ENCODE measurements at regions not wholly inside any gene's neighbourhood (a gene's known extent, or its start where the extent isn't known, plus 50 kb on each side); places are given as distances from the start of the nearest gene placed in this dataset.

DNA sequence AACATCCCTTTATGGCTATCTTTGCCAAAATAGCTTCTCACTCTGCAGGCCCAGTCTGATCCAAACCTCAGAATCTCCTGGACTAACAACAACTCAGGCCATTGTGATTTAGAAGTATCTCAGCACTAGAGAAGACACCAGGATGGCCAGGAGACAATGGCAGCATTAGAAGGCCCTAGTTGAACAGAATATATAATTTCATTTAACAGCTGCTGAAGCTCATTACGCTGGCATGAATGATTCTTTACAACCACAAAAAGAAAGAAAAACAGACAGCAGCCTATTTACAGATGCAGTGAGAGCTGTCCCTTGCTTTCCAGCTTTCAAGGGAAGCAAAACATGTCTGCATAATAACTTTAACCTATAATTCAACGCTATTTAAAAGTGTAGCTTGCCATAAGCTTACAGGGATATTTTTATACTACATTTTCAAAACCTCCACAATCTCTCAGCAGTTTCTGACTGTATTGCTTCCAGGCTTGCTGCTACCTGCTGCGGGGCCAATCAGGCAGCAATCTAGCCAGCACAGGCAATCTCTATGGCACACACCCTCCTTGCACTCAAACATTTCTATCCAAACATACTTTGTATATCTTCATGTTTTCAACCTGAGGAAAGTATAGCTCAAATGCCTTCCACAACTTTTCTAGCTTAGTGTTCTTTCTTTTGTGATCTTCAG, 107.3 kb downstream of the OGFRL1 start:
- no peak for DNase-seq (ENCODE audit: low read depth in 4 of 4, low spot score in 3 of 4)

DNA sequence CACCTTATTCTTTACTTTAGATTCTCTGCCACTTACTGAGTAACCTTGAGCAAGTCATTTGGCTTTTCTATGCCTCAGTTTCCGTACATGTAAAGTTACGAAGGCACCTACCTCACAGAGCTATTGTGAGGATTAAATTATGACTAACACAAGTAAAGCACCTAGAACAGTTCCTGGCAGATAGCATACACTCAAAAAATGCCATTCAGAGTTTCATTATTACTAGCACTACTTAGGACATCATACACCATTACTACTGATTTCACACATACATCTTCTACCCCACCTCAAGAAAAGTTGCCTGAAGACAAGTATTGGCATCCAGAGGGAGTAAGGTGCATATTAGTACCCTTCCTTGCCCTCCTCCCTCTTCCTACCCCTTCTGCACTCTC, 107.8 kb downstream of the OGFRL1 start:
- no peak for DNase-seq (ENCODE audit: low read depth in 4 of 4, low spot score in 3 of 4)

DNA sequence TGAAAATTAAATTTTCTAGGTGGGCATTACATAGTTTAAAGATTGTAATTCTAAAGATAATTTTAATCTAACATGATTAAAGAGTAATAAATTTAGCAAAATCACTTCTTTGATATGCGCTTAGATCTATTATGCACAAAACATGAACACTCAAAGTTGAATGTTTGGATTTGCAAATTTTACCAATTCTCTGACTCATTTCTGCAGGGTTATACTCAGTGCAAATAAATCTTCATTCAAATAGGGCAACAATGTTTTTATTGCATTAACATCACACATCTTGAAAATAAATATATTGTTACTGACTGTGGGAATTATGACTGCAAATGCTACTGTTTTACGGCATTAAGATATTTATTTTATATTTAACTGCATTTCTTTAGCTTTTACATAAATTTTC, 110.7 kb downstream of the OGFRL1 start:
- no peak for DNase-seq (ENCODE audit: low read depth in 4 of 4, low spot score in 3 of 4)

DNA sequence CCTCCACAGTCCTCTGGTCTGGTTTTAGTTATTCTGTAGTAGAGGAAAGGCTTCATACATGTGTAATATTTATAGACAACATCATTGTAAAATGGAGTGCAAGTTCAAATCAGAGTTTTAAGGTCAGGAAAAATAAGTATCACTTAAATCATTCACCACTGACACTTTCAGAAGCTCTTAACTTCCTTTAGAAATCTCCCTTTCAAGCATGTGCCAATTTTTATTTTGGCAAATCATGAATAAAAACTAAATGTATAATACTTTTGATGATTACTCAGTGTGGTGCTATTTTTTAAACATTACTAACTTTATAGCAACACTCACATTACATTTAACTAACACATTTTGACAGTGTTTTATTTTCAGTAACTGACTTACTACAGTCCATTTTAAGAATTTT, 112.2 kb downstream of the OGFRL1 start:
- DNase-seq (ENCODE audit: low read depth in 4 of 4, low spot score in 3 of 4) = no peak

DNA sequence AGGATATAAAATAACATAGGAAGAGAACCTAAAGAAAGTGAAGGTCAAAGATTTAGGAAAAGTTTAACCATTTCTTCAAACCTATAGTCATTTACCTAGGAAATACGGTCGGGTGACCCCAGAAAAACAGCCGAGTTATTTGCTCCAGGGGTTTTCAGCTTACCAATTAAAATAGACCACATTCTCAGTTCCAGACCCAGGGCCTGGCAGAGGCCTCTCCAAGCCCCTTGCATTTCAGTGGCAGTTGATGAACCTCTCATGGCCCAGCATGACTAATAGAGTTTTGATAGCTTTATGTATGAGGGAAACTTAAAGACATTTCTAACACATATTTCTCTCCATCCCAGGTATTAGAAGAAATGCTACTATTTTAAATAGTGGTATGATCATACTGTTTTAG, 113.5 kb downstream of the OGFRL1 start:
- no peak for DNase-seq (ENCODE audit: low read depth in 4 of 4, low spot score in 3 of 4)

DNA sequence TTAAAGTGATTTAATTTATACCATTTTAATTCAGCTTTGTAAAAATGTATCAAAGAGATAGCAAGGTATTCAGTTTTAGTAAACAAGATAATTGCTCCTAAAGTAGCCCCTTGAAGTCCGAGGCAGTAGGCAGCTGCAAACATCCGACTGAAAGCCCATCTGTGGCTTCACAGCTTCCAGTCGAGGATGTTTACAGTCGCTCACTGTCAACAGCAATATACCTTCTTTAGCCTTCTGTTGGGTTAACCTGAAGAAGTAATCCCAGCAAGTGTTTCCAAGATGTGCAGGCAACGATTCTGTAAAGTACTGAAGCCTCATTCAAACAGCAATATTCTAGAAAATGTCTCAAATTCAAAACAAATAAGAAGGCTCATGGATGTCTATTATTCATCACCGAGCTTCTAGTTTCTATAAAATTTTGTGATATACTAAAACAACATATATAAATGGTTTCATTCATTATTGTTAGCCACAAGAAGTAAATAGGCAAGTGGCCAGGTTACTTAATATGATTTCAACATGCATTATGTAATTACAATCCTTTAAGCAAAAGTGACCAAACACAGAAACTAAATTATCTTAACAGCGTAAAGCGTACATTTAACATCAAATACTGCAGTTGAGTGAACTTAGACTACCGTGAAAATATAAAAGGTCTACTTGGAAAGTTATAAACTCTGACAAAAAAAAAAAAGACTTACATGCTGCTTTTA, 115.0 kb downstream of the OGFRL1 start:
- no peak for DNase-seq (ENCODE audit: low read depth in 4 of 4, low spot score in 3 of 4)

DNA sequence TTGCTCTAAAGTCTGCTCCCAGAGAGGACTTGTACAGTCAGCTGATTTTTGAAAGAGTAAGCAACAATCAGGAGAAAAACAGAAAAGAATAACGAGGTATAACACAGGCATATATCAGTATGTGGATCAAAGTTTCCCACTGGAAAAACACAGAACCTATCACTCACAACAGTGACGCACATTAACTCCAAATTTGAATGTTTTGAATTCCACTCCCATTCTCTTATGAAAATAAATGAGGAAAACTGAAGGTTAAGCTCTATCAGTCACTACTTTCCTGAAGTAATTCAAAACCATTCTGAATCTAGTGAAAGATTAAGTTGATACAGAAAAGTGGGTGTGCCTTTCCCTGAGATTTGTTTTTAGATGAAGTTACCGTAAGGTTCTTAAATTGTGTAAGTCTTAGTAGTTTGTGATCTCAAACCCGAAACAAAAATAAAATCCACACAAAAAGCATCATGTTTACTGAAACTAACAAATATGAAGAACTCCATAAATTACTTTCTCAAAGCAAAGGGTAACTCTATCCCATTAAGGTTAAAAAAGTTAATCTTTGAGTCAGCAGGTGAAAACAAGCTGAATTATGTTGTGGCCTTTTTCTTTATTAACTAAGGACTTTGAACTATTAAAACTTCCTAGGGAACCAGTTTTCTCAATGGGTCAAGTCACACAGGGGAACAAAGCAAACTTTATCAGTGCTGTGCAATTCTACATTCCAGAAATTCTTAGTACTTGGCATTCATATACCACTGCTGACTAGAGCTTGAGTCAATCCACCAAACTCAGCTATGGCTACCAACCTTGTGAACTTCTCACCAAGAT, 115.7 kb downstream of the OGFRL1 start:
- DNase-seq (ENCODE audit: low read depth in 4 of 4, low spot score in 3 of 4) = peak in 1 of 4 donors; percentile 23

DNA sequence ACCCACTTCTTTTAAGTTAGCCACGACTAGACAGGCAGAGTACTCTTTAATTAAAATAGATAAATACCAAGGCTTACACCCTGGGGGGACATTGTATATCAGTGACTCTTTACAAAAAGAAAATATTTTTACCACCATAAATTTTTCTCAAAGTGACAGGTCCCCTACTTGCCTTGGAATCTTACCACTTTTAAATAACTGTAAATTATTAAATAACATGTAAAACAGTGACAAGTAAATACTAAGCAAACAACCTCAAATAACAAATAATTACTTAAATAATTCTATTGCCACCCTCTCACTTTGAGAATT, 116.3 kb downstream of the OGFRL1 start:
- no peak for DNase-seq (ENCODE audit: low read depth in 4 of 4, low spot score in 3 of 4)

DNA sequence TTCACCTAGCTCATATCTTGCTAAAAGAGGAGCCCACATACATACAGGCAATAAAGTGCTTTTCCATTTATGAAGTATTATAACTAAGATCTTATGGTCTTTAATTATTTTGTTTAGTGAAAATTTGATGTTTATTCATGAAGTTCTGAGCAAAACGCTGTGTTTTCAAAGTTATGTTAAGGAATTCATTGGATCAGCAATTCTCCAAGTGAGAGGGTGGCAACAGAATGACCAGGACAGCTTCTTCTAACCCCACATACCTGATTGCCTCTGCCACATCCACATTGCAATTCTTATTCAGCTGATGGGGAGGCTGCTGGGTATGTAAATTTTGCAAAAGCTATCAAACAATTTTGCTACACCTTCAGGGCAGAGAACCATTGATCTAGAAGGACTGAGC, 116.8 kb downstream of the OGFRL1 start:
- DNase-seq (ENCODE audit: low read depth in 4 of 4, low spot score in 3 of 4) = no peak

DNA sequence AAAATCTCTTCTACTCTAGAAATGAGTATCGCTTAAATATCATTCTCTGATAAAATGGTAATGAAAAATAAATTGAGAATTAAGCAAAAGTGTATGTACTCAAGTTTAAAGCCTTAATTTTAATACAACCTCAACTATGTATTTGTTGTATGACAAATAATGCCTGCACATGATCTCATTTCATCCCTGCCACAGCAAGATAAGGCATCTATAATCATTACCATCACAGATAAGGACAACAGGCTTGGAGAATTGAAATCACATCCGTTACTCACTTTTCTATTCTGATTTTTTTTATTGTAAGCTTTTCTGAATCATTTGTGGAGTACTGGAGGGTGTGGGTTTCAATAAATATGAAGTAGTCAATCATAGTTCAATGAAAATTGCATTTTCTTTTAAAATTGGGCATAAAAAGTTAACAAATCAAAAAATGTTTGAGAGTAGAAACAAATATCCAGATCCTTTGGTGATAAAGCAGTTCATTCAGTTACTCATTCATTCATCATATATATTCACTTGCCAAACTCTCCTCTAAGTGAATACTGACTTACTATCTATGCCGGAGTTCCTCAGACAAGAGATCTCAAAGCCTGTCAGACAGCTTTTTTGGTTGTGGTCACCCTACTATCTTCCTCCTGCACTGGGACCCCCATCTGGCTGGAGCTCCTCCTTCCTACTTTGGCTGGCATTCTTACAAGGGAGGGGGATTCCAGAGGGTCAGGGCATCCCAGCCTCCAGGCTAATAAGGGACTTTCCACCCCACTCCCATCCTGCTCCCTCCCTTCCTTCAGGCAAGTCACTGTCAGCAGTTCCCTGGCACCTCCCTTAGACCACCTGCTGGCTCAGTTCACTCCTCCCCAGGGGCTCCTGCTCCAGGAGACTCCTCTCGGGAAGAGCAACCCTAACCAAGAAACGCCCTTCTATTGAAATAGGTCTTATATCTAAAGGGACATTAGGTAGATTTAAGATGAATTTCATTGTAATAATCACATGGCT, 118.6 kb downstream of the OGFRL1 start:
- no peak for DNase-seq (ENCODE audit: low read depth in 4 of 4, low spot score in 3 of 4)

DNA sequence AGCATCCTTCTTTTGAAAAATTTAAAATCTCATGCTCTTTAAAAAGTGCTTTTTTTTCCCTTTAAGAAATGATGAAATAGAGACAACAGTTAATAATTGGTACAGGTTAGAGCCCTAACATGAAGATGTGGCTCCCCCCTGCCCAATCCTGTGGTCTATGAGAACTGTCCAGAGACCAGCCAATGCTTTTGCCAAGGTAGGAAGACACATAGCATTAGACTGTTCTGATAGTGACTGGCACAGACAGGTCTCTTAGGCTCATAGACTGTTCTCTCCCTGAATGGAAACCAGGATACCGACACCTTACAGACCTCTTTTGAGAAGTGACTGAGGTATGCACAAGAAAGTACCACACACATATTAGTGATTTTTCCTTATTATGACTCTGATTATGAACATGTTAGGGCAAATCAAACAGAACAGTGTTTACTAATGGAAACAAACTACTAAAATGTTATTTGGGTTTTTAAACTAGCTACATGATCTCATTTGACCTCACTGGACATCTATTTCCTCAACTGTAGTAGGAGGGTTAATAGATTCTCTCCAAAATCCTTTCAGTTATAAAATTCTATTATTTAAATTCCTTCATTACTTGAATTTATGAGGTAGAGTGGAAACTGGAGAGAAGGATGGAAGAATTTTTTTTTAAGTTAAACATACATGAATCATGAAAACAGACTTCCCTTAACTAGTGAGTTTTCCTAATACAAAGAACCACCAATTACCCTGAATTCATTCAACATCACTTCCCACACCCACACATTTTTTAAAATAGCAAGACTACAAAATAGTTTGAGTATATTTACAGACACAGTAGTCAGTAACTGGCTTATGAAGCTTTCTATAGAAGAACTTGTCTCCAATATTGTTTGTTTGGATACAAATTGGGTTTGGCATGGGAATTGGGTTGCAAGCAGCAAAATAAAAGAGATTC, 120.4 kb downstream of the OGFRL1 start:
- no peak for DNase-seq (ENCODE audit: low read depth in 4 of 4, low spot score in 3 of 4)

DNA sequence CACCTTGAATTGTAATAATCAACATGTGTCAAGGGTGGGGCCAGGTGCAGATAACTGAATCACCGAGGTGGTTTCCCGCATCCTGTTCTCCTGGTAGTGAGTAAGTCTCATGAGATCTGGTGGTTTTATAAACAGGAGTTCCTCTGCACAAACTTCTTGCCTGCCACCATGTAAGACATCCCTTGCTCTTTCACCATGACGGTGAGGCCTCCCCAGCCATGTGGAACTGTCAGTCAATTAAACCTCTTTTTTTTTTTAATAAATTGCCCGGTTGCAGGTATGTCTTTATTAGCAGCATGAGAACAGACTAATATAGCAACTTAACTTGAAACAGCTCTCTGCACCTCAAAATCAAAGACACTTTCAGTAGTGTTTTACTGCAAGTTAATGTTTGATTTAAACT, 121.6 kb downstream of the OGFRL1 start:
- no peak for DNase-seq (ENCODE audit: low read depth in 4 of 4, low spot score in 3 of 4)

DNA sequence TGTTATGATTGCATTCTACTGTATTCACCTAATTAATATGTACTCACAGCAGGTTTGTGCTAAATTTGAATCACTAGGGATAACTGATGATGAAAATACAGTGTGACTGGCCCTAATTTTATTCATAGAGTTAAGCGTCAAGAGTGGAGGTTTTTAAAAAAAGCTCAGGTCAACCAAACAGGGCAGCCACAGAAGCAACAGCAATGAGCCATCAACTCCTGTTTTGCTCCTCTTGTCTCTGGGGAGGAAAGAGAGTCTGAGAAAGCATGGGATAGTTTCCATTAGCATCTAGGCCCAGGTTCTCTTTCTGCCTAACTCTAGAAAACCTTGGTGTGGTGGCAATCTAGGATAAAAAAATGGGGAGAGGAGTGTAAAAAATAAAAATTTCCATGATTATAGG, 122.1 kb downstream of the OGFRL1 start:
- no peak for DNase-seq (ENCODE audit: low read depth in 4 of 4, low spot score in 3 of 4)

DNA sequence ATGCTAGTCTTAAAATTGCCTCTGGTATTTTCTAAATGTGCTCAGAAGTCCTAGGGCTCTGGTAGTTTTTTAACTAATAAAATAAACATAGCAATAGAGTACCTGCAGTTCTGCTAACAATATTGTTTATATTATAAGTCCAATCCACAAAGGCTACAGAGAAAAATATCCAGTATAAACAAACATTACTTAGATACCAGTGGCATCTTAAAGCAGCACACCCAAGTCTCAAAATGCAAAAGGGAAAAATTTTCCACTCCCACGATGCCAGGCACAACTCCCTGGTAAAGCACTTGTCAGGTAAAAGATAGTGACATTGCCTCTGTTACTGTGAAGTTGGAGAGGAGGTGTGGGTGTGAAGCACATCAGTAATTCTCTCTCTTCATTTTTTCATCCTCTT, 123.3 kb downstream of the OGFRL1 start:
- no peak for DNase-seq (ENCODE audit: low read depth in 4 of 4, low spot score in 3 of 4)

DNA sequence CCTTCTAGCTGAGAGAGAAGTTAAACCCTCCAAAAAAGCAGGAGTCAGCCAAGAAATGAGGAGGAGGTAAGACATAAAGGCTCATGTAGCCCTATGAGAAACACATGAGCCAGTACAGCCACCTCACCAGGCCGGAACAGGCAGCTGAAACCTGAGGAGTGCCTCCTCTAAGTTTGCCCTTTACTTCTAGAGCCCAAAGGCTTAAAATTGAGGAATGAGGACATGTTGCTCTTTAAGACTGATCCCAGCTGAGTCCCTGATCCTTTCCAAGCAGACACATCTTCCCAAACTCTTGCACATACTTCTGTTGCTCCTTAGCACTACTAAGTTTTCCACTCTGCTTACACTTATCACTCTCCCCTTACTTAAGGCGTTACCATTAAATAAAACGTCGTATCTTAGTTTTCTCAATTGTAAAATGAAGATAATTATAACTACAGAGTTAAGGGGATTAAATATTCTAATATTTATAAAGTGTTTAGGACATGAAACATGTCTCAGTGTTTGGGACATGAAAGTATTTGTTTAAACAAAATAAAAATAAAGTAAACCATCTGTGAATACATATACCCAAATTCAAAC, 124.0 kb downstream of the OGFRL1 start:
- DNase-seq (ENCODE audit: low read depth in 4 of 4, low spot score in 3 of 4) = no peak

DNA sequence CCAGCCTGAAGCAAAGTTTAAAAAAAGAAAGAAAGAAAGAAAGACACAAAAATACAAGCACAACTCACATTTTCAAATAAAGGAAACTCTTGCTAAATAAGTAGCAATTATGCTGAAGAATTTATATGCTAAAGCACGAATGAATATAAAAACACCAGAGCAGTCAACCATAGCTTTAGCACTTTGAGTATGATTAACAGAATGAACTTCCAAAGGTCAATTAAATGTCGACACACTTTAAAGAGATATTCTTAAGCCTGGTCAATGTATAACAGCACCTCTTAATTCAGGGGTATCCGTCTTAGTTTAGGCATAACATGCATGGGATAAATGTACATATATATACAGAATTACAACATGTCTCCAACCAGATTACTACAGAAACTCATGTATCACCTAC, 125.9 kb downstream of the OGFRL1 start:
- no peak for DNase-seq (ENCODE audit: low read depth in 4 of 4, low spot score in 3 of 4)

DNA sequence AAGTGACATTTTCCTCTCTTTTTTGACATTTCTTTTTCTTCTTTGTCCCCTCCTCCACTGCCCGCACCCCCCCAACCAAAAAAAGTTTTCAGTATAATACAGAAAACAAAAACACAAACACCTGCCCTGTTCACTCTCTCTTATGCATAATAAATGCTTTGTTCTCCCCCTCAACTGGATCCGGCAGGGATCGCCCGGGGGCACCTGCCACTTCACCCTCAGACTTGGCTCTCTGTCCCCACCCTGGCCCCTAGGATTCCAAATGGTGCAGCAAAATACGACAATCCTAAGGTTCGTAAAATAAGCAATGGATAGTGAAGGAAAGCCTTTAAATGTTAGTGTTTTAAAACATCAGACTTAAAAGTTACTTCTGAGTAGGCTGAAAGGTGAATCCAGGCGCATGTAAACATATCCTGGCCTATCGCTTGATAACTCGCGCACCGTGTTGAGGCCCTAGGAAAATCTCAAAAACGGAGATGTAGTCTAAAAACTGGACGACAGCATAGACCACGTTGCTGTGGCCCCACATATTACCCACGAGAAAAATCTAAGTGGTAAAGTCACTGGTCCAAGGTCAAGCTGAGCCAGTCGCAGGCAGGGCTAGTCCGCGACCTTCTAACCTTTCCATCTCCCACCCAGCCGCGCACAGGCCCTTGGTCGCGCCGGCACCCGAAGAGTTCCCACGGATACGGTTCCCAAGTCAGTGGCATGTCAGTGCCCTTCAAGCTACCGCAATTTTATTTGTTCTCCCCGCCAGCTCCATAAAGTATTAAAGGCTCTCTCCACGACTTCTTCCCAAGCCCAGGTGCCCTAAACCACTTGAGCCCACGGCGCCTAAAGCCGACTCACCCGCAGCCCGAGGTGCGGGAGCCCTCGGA, 130.8 kb downstream of the OGFRL1 start:
- DNase-seq (ENCODE audit: low read depth in 4 of 4, low spot score in 3 of 4) = no peak

DNA sequence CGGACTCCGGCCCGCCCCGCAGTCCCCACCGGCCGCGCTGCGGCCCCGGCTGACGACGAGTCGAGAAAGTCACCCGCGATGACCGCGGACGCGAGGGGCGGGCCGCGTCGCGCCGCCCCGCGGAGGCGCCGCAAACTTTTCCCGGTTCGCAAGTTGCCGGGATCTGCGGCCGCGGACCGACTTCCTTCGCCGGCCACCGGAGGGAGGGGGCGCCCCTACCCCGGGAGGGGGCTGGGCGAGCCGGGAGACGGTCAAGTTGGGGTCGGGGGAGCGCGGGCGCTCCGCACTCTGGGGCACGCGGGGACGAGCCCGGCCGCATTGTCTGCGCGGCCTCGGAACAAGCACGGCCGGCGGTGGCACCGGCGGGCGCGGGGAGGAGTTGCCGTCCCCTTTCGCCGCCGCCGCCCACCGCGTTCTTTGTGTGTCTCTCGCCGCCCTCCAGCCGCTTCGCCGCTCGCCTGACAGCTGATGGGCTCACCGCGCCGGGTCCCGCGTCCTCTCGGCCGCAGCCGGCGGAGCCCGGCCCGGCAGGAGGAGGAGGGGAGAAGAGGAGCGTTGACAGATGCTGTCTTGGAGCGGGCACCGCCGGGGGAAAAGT, 131.6 kb downstream of the OGFRL1 start:
- DNase-seq (ENCODE audit: low read depth in 4 of 4, low spot score in 3 of 4) = no peak
